Lower lobe of right lung (tissue), 2 donors: ENCODE measurements at regions not wholly inside any gene's neighbourhood (a gene's known extent, or its start where the extent isn't known, plus 50 kb on each side); places are given as distances from the start of the nearest gene placed in this dataset.

Experiments
- ATAC-seq, 2 donors: fragments of 200-7000 bp; cut with Tn5 transposase; one replicate each; pipeline ENCODE4 v1.9.1; 2020 to 2022; ENCODE audit warnings: mild to moderate bottlenecking in 2 of 2, moderate library complexity in 2 of 2
- DNase-seq: peaks from one replicate; pipeline ENCODE4 v3.0.0-alpha.2; 2020
- H3K27ac ChIP-seq: fragments of 200-600 bp; one replicate; pipeline ENCODE4 v1.8.0; 2022
- H3K27me3 ChIP-seq: fragments of 200-600 bp; one replicate; pipeline ENCODE4 v1.8.0; 2022; ENCODE audit warnings: low read depth
- H3K36me3 ChIP-seq: fragments of 200-600 bp; one replicate; pipeline ENCODE4 v1.8.0; 2022; ENCODE audit warnings: mild to moderate bottlenecking
- H3K4me1 ChIP-seq: fragments of 200-600 bp; one replicate; pipeline ENCODE4 v1.8.0; 2022
- H3K4me3 ChIP-seq: fragments of 200-600 bp; one replicate; pipeline ENCODE4 v1.8.0; 2022; ENCODE audit warnings: mild to moderate bottlenecking
- H3K9me3 ChIP-seq: fragments of 200-600 bp; one replicate; pipeline ENCODE4 v1.8.0; 2022
- CTCF ChIP-seq: fragments of 200-600 bp; IDR thresholded peaks from one replicate; pipeline ENCODE4 v1.8.0; 2022; ENCODE audit warnings: antibody characterized with exemption, mild to moderate bottlenecking
- intact Hi-C: fragments of 100-400 bp; cut with DNase I; formaldehyde crosslinking; loops from one replicate; pipeline ENCODE4 v1.11.0; 2022
- donor health status: DM: no; HTN: yes; CAD: no; lungs with severe emphysema.

GRCh38 chr13:109448629-109449028 is 337.8 kb downstream of the IRS2 start:
- Histone ChIP-seq H3K27ac (no peak overlapping the region), H3K4me3 (no peak overlapping the region), H3K4me1 (no peaks in the 10 kb centered on the region), H3K9me3 (no peaks in the 10 kb centered on the region), H3K27me3 (no peaks in the 10 kb centered on the region), H3K36me3 (no peaks in the 10 kb centered on the region)
- intact Hi-C loops, result no loop called here
- ATAC-seq (no peak), DNase-seq (no peak)
- TF ChIP-seq CTCF, result no peak

GRCh38 chr13:109447667-109448066 is 338.7 kb downstream of the IRS2 start:
- ATAC-seq, result no peak

GRCh38 chr13:109440320-109440719 is 346.1 kb downstream of the IRS2 start:
- TF ChIP-seq CTCF, result no peak
- Histone ChIP-seq H3K27me3 (no peaks in the 10 kb centered on the region), H3K9me3 (no peaks in the 10 kb centered on the region), H3K27ac (no peak overlapping the region), H3K4me1 (no peaks in the 10 kb centered on the region), H3K4me3 (no peak overlapping the region), H3K36me3 (no peaks in the 10 kb centered on the region)
- DNase-seq (no peak), ATAC-seq (no peak)
- intact Hi-C loops, result no loop called here

More at GRCh38 chr13:109447667-109448066, 338.7 kb downstream of the IRS2 start:
- TF ChIP-seq CTCF, result no peak
- H3K27ac ChIP-seq, result no peak overlapping the region
- H3K27me3 ChIP-seq, result no peaks in the 10 kb centered on the region
- intact Hi-C loops, result no loop called here
- no peak overlapping the region for H3K4me3 ChIP-seq
- no peaks in the 10 kb centered on the region for H3K9me3 ChIP-seq
- no peak for DNase-seq
- no peaks in the 10 kb centered on the region for H3K4me1 ChIP-seq
- no peaks in the 10 kb centered on the region for H3K36me3 ChIP-seq

- intact Hi-C loops, result no loop called here
- Histone ChIP-seq H3K4me3 (no peak overlapping the region), H3K9me3 (no peaks in the 10 kb centered on the region)
Measured at GRCh38 chr13:109439813-109440212, 346.6 kb downstream of the IRS2 start.

GRCh38 chr13:109436841-109437240 is 349.5 kb downstream of the IRS2 start:
- Histone ChIP-seq H3K27ac (no peak overlapping the region), H3K4me3 (no peak overlapping the region), H3K4me1 (no peaks in the 10 kb centered on the region), H3K27me3 (no peaks in the 10 kb centered on the region), H3K36me3 (no peaks in the 10 kb centered on the region), H3K9me3 (no peaks in the 10 kb centered on the region)
- ATAC-seq, result no peak
- no peak for TF ChIP-seq CTCF
- no peak for DNase-seq
- intact Hi-C loops, result no loop called here

More at GRCh38 chr13:109439813-109440212, 346.6 kb downstream of the IRS2 start:
- DNase-seq (no peak), ATAC-seq (no peak)
- Histone ChIP-seq H3K4me1 (no peaks in the 10 kb centered on the region), H3K36me3 (no peaks in the 10 kb centered on the region), H3K27ac (no peak overlapping the region), H3K27me3 (no peaks in the 10 kb centered on the region)
- TF ChIP-seq CTCF, result no peak

- Histone ChIP-seq H3K36me3 (no peaks in the 10 kb centered on the region), H3K4me3 (no peak overlapping the region), H3K27me3 (no peaks in the 10 kb centered on the region), H3K27ac (no peak overlapping the region), H3K4me1 (no peaks in the 10 kb centered on the region), H3K9me3 (no peaks in the 10 kb centered on the region)
- DNase-seq (no peak), ATAC-seq (no peak)
- intact Hi-C loops, result no loop called here
- TF ChIP-seq CTCF, result no peak
Measured at GRCh38 chr13:109436055-109436622, 350.2 kb downstream of the IRS2 start.
